Ovary (tissue), 7 donors: ENCODE measurements at regions not wholly inside any gene's neighbourhood (a gene's known extent, or its start where the extent isn't known, plus 50 kb on each side); places are given as distances from the start of the nearest gene placed in this dataset.
"Not testable (repeated sequence)": the region's sequence is repeated elsewhere in the genome, so short reads cannot be mapped to it uniquely, and the experiment has no call there.

ENCODE experiments used
- DNase-seq, 5 donors: peaks; one replicate each; pipeline ENCODE4 v3.0.0-alpha.2; 2019 to 2020
- H3K27ac ChIP-seq, 2 donors: fragments of 200-600 bp; one replicate each; pipeline versions ENCODE4 v1.5.1 to v1.8.0; 2019 to 2022
- H3K27me3 ChIP-seq: fragments of 200-600 bp; one replicate; pipeline ENCODE4 v1.8.0; 2022
- H3K36me3 ChIP-seq: fragments of 200-600 bp; sonication (generic); one replicate; pipeline ENCODE4 v1.5.1; 2019
- H3K4me1 ChIP-seq: one replicate; pipeline ENCODE4 v1.8.1; 2013; ENCODE audit warnings: mild to moderate bottlenecking, moderate library complexity; ENCODE audit not compliant: insufficient read depth
- H3K4me3 ChIP-seq: fragments of 200-600 bp; sonication (generic); one replicate; pipeline ENCODE4 v1.5.1; 2017
- H3K9me3 ChIP-seq, 2 donors: fragments of 200-600 bp in 1 of 2; sonication (generic) in 1 of 2; one replicate each; pipeline versions ENCODE4 v1.5.1 to v1.8.1; 2013 to 2019; ENCODE audit warnings: mild to moderate bottlenecking in 1 of 2, moderate library complexity in 1 of 2
- EP300 ChIP-seq: sonication (generic); formaldehyde crosslinking; IDR thresholded peaks from one replicate; pipeline ENCODE4 v1.6.1; 2017; ENCODE audit warnings: antibody characterized with exemption
- POLR2A ChIP-seq: fragments of 450-650 bp; IDR thresholded peaks from one replicate; pipeline ENCODE4 v1.6.1; 2017; ENCODE audit warnings: antibody characterized with exemption, mild to moderate bottlenecking, moderate library complexity
- WGBS, 3 donors: extraction: QIAGEN DNeasy Blood & Tissue Kit in 1 of 3; methylation state at CpG; one replicate each; pipeline versions ENCODE4 v1.1.5 to v1.1.7; 2013 to 2017; 5-methylcytosine and 5-hydroxymethylcytosine counted together
- intact Hi-C, 4 donors: fragments of 100-400 bp; cut with DNase I; formaldehyde crosslinking; loops; one replicate each; pipeline versions ENCODE4 v1.11.0 to v1.15.1; 2022 to 2023
- TF ChIP-seq, protein P1 (sequence below), 3 donors: fragments of 450-650 bp in 2 of 3; fragments of 200-600 bp in 1 of 3; IDR thresholded peaks; one replicate each; pipeline versions ENCODE4 v1.5.1 to v1.8.0; 2016 to 2022; ENCODE audit warnings: antibody characterized with exemption in 3 of 3, mild to moderate bottlenecking in 1 of 3
- donor health status: DM: no; HTN: no; CAD: no; lungs with moderate emphysema.
- donor health status: DM: no; HTN: no; CAD: no.
- donor health status: Bipolar disorder and iron deficiency.
- donor health status: DM: no; HTN: no; CAD: no.
- donor health status: DM: yes; HTN: yes; CAD: no.

DNA sequence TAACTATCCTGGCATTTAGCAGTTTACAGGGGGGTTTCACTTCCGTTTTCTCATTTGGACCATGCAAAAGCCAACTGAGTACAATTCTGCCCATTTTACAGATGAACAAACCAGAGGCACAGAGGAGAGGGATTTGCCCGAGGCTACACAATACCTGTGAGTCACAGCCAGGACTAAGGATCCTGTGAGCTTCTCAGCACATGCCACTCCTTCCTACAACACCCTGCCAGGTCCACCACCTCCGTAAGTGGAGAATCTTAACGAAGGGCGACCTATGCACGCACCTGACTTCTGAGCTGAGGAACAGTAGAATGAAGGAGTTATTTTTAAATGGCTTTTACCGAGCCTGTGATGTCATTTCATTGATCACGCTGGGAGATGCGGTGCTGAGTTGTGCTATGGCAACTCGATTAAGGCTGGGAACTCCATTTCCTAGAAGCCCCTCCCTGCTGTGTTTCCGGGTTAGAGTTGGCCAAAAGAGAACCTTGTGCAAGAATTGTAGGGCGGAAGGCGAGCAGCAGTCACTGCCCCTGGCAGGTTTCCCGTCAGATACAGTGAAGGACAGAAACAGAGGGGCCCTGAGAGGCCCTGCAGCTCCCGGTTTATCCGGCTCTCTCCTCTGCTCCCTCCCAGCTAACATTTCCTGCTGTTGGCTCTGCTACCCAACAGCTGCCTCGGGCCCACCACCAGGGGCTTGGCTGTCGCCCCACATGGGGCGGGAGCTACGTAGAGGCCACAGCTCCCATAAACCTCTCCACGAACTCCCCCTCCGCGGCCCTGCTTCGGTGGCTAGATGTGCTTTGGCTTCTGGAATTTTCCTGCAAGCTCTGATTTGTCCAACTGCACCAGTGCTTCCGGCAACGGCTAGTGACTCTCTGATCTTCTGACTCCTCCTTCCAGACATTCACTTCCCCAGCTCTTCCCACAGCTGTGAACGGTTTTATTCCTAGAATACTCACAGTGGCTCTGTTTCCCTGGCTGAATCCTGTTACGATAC is 75.1 kb upstream of the USP9X start:
- 20 to 24% (median 22%) methylated on average over 28 of the region's 28 CpGs for WGBS, 3 donors

GRCh38 chrX:41014776-41015360 is 70.4 kb upstream of the USP9X start:
- no peak for DNase-seq
- no peaks in the 10 kb centered on the region for H3K36me3 ChIP-seq
- H3K4me1 ChIP-seq: no peaks in the 10 kb centered on the region
- 84 to 88% (median 87%) methylated on average over 5 of the region's 5 CpGs for WGBS, 3 donors
- H3K27me3 ChIP-seq: no peaks in the 10 kb centered on the region
- H3K27ac ChIP-seq: no peak overlapping the region
- no peak overlapping the region for H3K4me3 ChIP-seq
- intact Hi-C loops: no loop called here
- H3K9me3 ChIP-seq: no peaks in the 10 kb centered on the region
- TF ChIP-seq, protein P1, sequence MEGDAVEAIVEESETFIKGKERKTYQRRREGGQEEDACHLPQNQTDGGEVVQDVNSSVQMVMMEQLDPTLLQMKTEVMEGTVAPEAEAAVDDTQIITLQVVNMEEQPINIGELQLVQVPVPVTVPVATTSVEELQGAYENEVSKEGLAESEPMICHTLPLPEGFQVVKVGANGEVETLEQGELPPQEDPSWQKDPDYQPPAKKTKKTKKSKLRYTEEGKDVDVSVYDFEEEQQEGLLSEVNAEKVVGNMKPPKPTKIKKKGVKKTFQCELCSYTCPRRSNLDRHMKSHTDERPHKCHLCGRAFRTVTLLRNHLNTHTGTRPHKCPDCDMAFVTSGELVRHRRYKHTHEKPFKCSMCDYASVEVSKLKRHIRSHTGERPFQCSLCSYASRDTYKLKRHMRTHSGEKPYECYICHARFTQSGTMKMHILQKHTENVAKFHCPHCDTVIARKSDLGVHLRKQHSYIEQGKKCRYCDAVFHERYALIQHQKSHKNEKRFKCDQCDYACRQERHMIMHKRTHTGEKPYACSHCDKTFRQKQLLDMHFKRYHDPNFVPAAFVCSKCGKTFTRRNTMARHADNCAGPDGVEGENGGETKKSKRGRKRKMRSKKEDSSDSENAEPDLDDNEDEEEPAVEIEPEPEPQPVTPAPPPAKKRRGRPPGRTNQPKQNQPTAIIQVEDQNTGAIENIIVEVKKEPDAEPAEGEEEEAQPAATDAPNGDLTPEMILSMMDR (IDR thresholded peaks at IDR 0.05): no peak
- no peak for TF ChIP-seq POLR2A
- no peak for TF ChIP-seq EP300

More for the DNA sequence above, 75.1 kb upstream of the USP9X start:
- Histone ChIP-seq H3K27ac (peak overlapping the region; percentile 41 to 65), H3K4me3 (peak overlapping the region; percentile 31), H3K4me1 (no peaks in the 10 kb centered on the region), H3K27me3 (no peaks in the 10 kb centered on the region), H3K36me3 (no peaks in the 10 kb centered on the region), H3K9me3 (no peaks in the 10 kb centered on the region)
- intact Hi-C loops: no loop called here
- TF ChIP-seq, protein P1 (IDR thresholded peaks at IDR 0.05): no peak
- TF ChIP-seq EP300 (peak; percentile 52), POLR2A (peak; percentile 21)
- DNase-seq: peak; percentile 73 to 85 (median 84)

DNA sequence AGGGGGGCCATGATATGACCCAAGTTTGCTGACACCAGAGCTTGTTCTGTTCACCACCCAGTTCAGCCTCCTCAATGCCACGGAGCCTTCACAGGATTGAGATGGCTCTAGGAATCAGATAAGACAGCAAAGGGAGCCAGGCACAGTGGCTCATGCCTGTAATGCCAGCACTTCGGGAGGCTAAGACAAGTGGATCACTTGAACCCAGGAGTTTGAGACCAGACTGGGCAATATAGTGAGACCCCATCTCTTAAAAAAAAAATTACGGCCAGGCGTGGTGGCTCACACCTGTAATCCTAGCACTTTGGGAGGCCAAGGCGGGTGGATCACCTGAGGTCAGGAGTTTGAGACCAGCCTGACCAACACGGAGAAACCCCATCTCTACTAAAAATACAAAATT is 67.5 kb upstream of the USP9X start:
- WGBS, 3 donors: 87 to 96% (median 91%) methylated on average over 6 of the region's 6 CpGs
- DNase-seq, intact Hi-C loops, H3K4me1 ChIP-seq, H3K36me3 ChIP-seq, H3K9me3 ChIP-seq, H3K27me3 ChIP-seq, H3K27ac ChIP-seq, H3K4me3 ChIP-seq: not testable (repeated sequence)

GRCh38 chrX:41018391-41019040 is 66.7 kb upstream of the USP9X start:
- H3K4me3 ChIP-seq, H3K4me1 ChIP-seq, H3K36me3 ChIP-seq, intact Hi-C loops, H3K9me3 ChIP-seq, DNase-seq, H3K27ac ChIP-seq, H3K27me3 ChIP-seq: not testable (repeated sequence)
- 66 to 71% (median 69%) methylated on average over 9 of the region's 9 CpGs for WGBS, 3 donors

DNA sequence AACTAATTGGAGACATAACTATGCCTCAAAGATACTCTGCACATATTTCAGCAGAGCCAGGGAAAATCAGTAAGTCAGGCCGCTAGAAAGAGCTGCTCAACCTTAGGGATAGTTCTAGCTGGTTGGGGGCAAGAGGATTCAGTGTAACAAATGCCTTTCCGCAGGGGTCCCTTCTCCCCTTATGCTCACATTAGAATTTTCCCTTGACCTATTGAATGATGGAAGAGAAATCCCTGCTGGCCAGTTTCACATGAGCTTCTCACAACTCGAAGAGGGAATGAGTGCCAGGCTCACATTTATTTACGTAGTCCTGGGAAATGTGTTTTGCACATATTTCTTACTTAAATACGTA is 66.2 kb upstream of the USP9X start:
- intact Hi-C loops: no loop called here
- 65 to 74% (median 67%) methylated on average over 5 of the region's 5 CpGs for WGBS, 3 donors

More for the DNA sequence above, 66.2 kb upstream of the USP9X start:
- Histone ChIP-seq H3K27ac (no peak overlapping the region), H3K4me1 (no peaks in the 10 kb centered on the region), H3K9me3 (no peaks in the 10 kb centered on the region), H3K36me3 (no peaks in the 10 kb centered on the region), H3K27me3 (no peaks in the 10 kb centered on the region), H3K4me3 (no peak overlapping the region)
- TF ChIP-seq POLR2A (no peak), EP300 (no peak)
- TF ChIP-seq, protein P1 (IDR thresholded peaks at IDR 0.05): no peak
- no peak for DNase-seq
